ENCODE measurements at regions not wholly inside any gene's neighbourhood (a gene's known extent, or its start where the extent isn't known, plus 50 kb on each side); places are given as distances from the start of the nearest gene placed in this dataset.

- TF ChIP-seq CTCF (conservative IDR thresholded peaks at IDR 0.05 in 1 of 2, IDR thresholded peaks at IDR 0.05 in 1 of 2; ENCODE audit: extremely low read depth in 1 of 2, insufficient read depth in 1 of 2, low read depth in 1 of 2, low read length in 2 of 2) (no peak), EZH2 (IDR thresholded peaks at IDR 0.05; ENCODE audit: borderline replicate concordance, low read length) (no peak)
Observed at GRCh38 chr1:199085903-199086302, 447.1 kb downstream of the PTPRC start.
